GM18519 (cell line): ENCODE measurements at regions not wholly inside any gene's neighbourhood (a gene's known extent, or its start where the extent isn't known, plus 50 kb on each side); places are given as distances from the start of the nearest gene placed in this dataset.

ENCODE experiments used
- ATAC-seq: cut with Tn5 transposase; IDR thresholded peaks from one replicate; pipeline ENCODE4 v1.9.1; 2021; ENCODE audit warnings: mild to moderate bottlenecking, moderate library complexity; ENCODE audit not compliant: unreplicated experiment, low FRiP score

DNA sequence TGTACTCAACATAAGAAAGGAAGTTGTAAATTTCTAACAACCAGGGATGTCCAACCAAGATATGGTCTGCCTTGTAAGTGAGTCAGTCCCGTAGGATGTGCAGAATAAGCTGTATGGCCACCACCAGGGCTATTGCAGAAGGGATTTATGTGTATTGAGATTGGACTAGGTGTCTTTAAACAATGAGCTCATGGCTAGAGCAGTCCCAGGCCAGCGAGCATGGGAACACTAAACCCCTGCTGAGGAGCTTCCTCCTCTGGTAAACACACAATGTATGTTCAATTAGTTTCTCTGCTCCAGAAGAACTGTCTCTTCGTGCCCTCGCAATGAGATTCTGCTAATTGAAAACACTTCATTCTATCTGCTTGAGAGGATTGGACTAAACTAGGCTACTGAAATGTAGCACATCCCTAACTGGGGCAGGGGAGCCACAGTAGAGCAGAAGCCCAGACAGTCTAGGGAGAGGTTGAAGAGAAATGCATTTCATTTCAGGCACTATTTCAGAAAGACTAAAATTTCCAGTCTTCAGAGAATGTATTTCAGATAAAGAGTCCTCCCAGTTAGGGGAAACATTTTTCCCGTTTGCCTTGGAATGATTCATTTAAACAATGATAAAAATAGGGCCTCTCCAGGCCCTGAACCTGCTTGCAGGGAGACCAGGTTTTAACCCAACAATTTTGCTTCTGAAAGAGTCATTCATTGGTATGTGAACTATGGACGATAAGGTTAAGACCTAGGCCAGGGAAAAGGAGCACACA, 154.7 kb downstream of the FAM114A2 start:
- ATAC-seq: no peak

DNA sequence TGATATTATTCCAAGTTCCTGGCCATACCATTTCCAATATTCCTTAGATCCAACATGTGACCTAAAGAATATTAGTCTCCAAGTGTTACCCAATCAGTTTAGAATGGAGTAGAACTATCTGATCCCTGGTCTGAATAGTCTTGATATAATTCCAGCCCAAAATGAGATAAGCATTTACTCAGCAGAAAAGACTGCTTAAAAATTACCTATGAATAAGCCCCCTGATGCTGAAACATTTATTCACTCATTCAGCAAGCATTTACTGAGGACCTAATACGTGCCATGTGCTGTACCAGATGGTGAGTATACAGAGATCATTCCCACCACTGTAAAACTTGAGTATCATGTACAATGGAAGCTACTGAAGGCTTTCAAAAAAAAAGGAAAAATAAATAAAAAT, 157.0 kb downstream of the FAM114A2 start:
- no peak for ATAC-seq

DNA sequence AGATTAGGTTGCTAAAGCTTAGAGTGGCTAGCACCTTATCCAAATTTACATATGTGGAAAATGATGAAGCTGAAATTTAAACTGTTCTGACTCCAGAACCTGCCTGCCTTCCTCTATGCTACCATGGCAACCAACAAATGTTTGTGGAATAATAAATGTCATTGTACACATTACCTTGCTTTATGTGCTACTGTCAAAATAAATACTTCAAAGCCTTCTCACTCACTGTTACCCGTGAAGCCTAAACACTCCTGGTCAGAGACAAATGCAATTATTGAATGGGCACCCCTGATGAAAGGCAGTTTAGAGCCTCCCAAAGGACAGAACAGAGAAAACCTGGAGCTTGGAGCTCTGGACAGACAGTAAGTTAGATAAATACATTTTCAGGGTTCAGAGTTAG, 158.6 kb downstream of the FAM114A2 start:
- no peak for ATAC-seq

DNA sequence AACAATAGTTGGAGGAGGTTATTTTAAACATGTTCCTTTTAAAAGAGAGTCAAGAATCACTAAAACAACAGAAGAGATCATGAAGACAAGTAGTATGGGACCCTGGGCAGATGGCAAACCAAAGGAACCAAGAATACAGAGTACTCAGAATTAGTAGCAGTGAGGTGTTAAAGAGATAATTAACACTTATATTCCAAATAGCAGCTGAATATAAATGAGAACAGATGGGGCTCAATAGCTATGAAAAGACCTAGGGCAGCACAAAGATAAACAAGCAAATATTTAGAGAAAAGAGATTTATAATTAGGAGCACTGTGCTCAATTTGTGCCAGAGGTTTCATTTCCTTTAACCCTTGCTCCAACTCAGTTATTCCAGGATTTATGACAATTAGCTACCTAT, 159.1 kb downstream of the FAM114A2 start:
- ATAC-seq: no peak

DNA sequence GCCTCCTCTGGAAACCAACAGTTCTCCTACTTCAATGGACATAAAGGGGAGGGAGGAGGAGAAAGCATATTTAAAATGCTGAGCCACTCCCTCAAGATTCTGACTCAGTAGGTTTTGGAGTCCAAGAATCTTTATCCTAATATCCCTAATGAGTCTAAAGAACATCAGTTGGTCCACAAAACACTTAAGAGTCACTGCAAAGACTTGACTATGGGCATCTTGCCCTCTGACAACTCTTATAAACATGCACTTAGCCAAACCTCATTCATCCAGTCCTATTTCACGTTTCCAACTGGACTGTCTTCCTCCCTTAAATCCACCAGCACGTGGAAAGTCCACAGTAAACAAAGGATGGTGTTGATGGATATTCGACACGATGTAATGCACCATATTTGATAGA, 172.5 kb downstream of the FAM114A2 start:
- no peak for ATAC-seq

DNA sequence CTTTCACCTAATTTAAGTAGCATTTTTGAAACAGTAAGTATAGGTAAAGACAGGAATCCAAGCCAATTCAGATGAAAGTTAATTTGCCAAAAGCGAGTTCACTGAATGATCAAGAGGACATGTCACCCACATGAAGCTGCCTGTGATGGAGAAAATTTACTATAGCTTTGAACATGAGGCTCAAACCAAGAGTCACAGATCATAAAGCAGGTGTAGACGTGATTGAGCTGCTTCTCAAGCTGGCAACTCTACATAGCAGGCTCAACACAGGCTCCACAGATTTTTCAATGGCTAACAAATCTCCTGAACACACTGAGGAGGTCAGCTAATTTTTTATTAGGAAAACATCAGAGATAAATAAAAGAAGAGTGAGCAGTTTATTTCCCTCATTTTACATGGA, 173.7 kb downstream of the FAM114A2 start:
- no peak for ATAC-seq

DNA sequence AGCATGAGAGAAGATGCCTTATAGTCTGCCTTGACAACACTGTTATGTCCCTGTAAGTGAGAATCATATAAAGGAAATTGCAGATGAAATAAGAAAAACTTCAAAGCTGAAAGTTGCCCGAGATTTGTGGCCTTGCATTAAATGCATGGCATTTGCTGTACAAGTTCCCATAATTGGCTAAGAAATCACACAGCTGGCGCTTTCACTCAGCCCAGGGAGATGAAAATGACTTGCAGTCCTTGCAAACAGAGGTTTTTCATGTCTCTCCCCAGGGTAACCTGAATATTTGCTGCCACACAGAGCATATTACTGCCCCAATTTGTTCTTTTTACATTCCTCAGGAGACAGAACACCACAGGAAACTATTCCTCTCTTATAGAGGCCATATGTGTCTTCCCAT, 174.8 kb downstream of the FAM114A2 start:
- ATAC-seq: no peak
